T-helper 17 cell (primary cell): ENCODE measurements at regions not wholly inside any gene's neighbourhood (a gene's known extent, or its start where the extent isn't known, plus 50 kb on each side); places are given as distances from the start of the nearest gene placed in this dataset.

Source experiments
- ATAC-seq: fragments of 150-1000 bp; cut with Tn5 transposase; 2 replicates; pipeline ENCODE4 v1.10.0; 2021; ENCODE audit warnings: mild to moderate bottlenecking, moderate library complexity
- DNase-seq, 3 donors: peaks; one replicate each; pipeline versions ENCODE4 v3.0.0 to v3.0.0-alpha.2; 2020 to 2021
- H3K9me3 ChIP-seq: one replicate; pipeline ENCODE4 v1.7.0; 2013; ENCODE audit warnings: low read length, mild to moderate bottlenecking; ENCODE audit not compliant: control insufficient read depth, poor library complexity, severe bottlenecking
- H3K27ac Mint-ChIP-seq: one replicate; pipeline ENCODE4 v1.8.0; 2022; ENCODE audit warnings: mild to moderate bottlenecking, moderate library complexity, mixed read lengths
- H3K27me3 Mint-ChIP-seq: one replicate; pipeline ENCODE4 v1.8.0; 2022; ENCODE audit warnings: mixed read lengths
- H3K36me3 Mint-ChIP-seq: one replicate; pipeline ENCODE4 v1.8.0; 2022; ENCODE audit warnings: low read depth, mixed read lengths
- H3K4me1 Mint-ChIP-seq: one replicate; pipeline ENCODE4 v1.8.0; 2022; ENCODE audit warnings: mild to moderate bottlenecking, mixed read lengths
- H3K4me3 Mint-ChIP-seq: one replicate; pipeline ENCODE4 v1.8.0; 2022; ENCODE audit warnings: mild to moderate bottlenecking, moderate library complexity, mixed read lengths

- no peak overlapping the region for H3K27ac Mint-ChIP-seq
- ATAC-seq (no peak), DNase-seq (no peak)
- H3K36me3 Mint-ChIP-seq = no peaks in the 10 kb centered on the region
- H3K4me3 Mint-ChIP-seq = no peak overlapping the region
- no peaks in the 10 kb centered on the region for H3K9me3 ChIP-seq
- no peaks in the 10 kb centered on the region for H3K27me3 Mint-ChIP-seq
- no peaks in the 10 kb centered on the region for H3K4me1 Mint-ChIP-seq
Measured at GRCh38 chr1:83615370-83615769, 383.6 kb downstream of the TTLL7 start.

GRCh38 chr1:83606416-83606955, 392.4 kb downstream of the TTLL7 start:
- DNase-seq = no peak
- ATAC-seq = no peak
- H3K27ac Mint-ChIP-seq = no peak overlapping the region
- H3K9me3 ChIP-seq = no peaks in the 10 kb centered on the region
- no peaks in the 10 kb centered on the region for H3K36me3 Mint-ChIP-seq
- no peaks in the 10 kb centered on the region for H3K27me3 Mint-ChIP-seq
- H3K4me1 Mint-ChIP-seq = no peaks in the 10 kb centered on the region
- no peak overlapping the region for H3K4me3 Mint-ChIP-seq

- no peaks in the 10 kb centered on the region for H3K9me3 ChIP-seq
- Mint-ChIP-seq H3K4me1 (peaks cover 7% of the 10 kb centered on the region), H3K27me3 (no peaks in the 10 kb centered on the region), H3K36me3 (no peaks in the 10 kb centered on the region), H3K27ac (no peak overlapping the region), H3K4me3 (no peak overlapping the region)
- no peak for ATAC-seq
- DNase-seq = no peak
Measured at GRCh38 chr1:83596331-83596730, 402.6 kb downstream of the TTLL7 start.

DNA sequence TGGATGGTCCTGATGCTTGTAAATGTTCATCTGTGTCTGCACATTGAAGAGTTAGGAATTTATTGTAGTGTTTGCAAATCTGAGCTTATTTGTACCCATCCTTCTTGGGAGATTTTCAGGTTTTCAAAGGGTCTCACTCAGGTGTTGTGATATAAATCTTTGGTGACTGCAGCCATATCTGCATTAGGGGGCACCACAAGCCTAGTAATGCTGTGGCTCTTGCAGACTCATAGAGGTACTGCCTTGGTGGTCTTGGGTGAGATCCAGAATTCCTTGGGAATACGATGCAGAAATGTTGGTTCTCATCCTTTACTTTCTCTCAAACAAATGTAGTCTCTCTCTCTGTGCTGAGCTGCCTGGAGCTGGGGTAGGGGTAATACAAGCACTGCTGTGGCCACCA, 405.9 kb downstream of the TTLL7 start:
- Mint-ChIP-seq H3K27ac (no peak overlapping the region), H3K4me3 (no peak overlapping the region), H3K27me3 (no peaks in the 10 kb centered on the region), H3K4me1 (peaks cover 7% of the 10 kb centered on the region), H3K36me3 (no peaks in the 10 kb centered on the region)
- ATAC-seq = no peak
- no peaks in the 10 kb centered on the region for H3K9me3 ChIP-seq
- DNase-seq = no peak

DNA sequence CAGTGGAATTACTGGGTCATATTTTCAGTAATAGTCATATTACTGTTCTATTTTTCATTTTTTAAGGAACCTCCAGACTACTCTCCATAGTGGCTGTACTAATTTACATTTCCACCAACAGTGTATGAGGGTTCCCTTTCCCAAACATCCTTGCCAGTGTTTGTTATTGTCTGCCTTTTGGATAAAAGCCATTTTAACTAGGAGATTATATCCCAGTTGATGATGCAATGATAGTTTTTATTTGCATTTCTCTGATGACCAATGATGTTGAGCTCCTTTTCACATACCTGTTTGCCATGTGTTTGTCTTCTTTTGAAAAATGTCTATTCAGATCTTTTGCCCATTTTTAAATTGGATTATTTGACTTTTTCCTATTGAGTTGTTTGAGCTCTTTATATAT, 410.8 kb downstream of the TTLL7 start:
- Mint-ChIP-seq H3K36me3 (no peaks in the 10 kb centered on the region), H3K27ac (no peak overlapping the region), H3K4me3 (no peak overlapping the region), H3K27me3 (no peaks in the 10 kb centered on the region), H3K4me1 (peaks cover 7% of the 10 kb centered on the region)
- DNase-seq (no peak), ATAC-seq (no peak)
- no peaks in the 10 kb centered on the region for H3K9me3 ChIP-seq

- no peaks in the 10 kb centered on the region for H3K27me3 Mint-ChIP-seq
- peak in 1 of 3 donors; percentile 15 for DNase-seq
- no peak overlapping the region for H3K27ac Mint-ChIP-seq
- no peaks in the 10 kb centered on the region for H3K4me1 Mint-ChIP-seq
- no peaks in the 10 kb centered on the region for H3K36me3 Mint-ChIP-seq
- H3K9me3 ChIP-seq = no peaks in the 10 kb centered on the region
- H3K4me3 Mint-ChIP-seq = no peak overlapping the region
- ATAC-seq = peak; percentile 50
Measured at GRCh38 chr1:83583351-83584014, 415.4 kb downstream of the TTLL7 start.

DNA sequence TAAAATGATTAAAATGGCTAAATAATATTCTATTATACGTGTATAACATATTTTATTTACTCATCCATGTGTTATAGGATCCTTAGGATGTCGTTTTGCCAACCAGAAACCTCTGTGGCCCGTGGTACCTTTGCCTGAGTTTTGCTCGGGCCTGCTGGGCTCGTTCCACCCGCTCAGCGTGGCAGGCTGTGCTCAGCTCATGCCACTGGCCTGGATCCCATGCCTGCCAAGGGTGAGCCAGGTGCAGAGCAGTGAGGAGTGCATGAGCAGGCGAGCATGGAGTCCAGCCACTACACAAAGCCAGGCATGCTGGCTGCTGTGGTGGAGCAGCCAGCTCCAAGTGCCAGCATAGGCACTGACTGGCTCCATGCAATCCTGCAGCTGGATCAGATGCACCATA, 417.2 kb downstream of the TTLL7 start:
- no peak for ATAC-seq
- no peaks in the 10 kb centered on the region for H3K9me3 ChIP-seq
- Mint-ChIP-seq H3K27ac (no peak overlapping the region), H3K27me3 (no peaks in the 10 kb centered on the region), H3K36me3 (no peaks in the 10 kb centered on the region), H3K4me1 (no peaks in the 10 kb centered on the region), H3K4me3 (no peak overlapping the region)
- DNase-seq = no peak

DNA sequence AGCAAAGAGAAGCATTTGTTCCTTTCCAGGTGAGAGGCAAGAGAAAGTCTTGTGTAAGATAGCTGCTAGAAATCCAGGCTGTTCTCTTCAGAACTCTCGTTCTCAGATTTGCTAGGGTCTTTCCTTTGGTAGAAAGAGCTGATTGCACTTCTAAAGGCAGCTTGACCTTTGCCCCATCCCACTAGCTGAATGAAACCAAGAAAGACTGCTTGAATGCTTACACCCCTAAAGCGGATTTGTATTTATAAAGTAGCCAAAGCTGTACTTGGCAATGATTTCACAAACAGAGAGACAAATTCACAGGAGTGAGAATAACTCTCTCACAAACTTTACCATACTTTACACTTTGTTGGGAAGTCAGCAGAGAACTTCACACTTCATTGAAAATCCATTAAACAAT, 424.1 kb downstream of the TTLL7 start:
- DNase-seq (no peak), ATAC-seq (no peak)
- H3K27ac Mint-ChIP-seq = no peak overlapping the region
- H3K36me3 Mint-ChIP-seq = no peaks in the 10 kb centered on the region
- peaks cover 3% of the 10 kb centered on the region for H3K4me1 Mint-ChIP-seq
- H3K4me3 Mint-ChIP-seq = no peak overlapping the region
- no peaks in the 10 kb centered on the region for H3K9me3 ChIP-seq
- no peaks in the 10 kb centered on the region for H3K27me3 Mint-ChIP-seq

DNA sequence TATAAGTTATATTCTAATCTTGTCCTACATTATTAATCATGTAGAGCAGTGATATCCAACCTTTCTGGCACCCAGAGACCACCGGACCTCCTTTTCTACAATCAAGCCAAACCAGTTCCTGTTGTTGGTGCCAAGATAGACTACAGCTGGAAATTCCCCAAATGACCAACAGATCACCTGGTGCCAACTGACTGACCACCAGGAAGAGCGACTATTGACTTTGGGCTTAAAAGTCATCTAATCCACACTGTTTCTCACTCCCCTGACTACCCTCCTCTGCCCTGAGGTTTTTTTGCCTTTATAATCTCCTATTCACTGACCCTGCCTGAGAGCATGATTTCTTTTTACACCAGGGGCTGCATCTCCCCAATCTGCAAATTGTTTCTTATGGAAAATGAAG, 425.2 kb downstream of the TTLL7 start:
- peaks cover 3% of the 10 kb centered on the region for H3K4me1 Mint-ChIP-seq
- DNase-seq (no peak), ATAC-seq (no peak)
- no peak overlapping the region for H3K4me3 Mint-ChIP-seq
- no peaks in the 10 kb centered on the region for H3K27me3 Mint-ChIP-seq
- no peaks in the 10 kb centered on the region for H3K9me3 ChIP-seq
- H3K36me3 Mint-ChIP-seq = no peaks in the 10 kb centered on the region
- no peak overlapping the region for H3K27ac Mint-ChIP-seq

GRCh38 chr1:83571536-83571935, 427.4 kb downstream of the TTLL7 start:
- H3K9me3 ChIP-seq = no peaks in the 10 kb centered on the region
- ATAC-seq (no peak), DNase-seq (no peak)
- H3K4me3 Mint-ChIP-seq = no peak overlapping the region
- H3K27me3 Mint-ChIP-seq = no peaks in the 10 kb centered on the region
- peaks cover 3% of the 10 kb centered on the region for H3K4me1 Mint-ChIP-seq
- no peaks in the 10 kb centered on the region for H3K36me3 Mint-ChIP-seq
- no peak overlapping the region for H3K27ac Mint-ChIP-seq

DNA sequence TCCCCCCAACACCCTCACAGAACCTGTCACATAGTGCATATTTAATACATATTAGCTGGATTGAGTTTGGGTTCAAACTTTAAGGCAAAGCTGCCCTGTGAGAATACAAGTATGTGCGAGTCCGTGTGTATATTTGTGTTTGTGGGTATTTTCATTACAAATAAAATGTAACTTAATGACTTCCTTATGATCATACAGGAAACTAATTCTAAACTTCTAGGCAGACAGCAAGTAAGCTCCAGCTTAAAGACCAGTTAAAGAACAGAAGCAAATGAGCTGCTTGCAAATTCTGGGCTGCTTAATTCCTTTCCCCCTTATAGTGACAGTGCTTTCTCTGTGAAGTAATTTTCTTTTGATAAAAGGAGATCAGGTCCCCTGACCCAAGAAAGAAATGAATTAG, 437.6 kb downstream of the TTLL7 start:
- Mint-ChIP-seq H3K4me3 (no peak overlapping the region), H3K27ac (no peak overlapping the region), H3K4me1 (no peaks in the 10 kb centered on the region), H3K27me3 (no peaks in the 10 kb centered on the region), H3K36me3 (no peaks in the 10 kb centered on the region)
- ATAC-seq (no peak), DNase-seq (no peak)
- H3K9me3 ChIP-seq = no peaks in the 10 kb centered on the region

- ATAC-seq (no peak), DNase-seq (no peak)
- Mint-ChIP-seq H3K4me1 (no peaks in the 10 kb centered on the region), H3K4me3 (no peak overlapping the region), H3K27ac (no peak overlapping the region), H3K27me3 (no peaks in the 10 kb centered on the region), H3K36me3 (no peaks in the 10 kb centered on the region)
- H3K9me3 ChIP-seq = no peaks in the 10 kb centered on the region
Measured at GRCh38 chr1:83559129-83559840, 439.6 kb downstream of the TTLL7 start.

DNA sequence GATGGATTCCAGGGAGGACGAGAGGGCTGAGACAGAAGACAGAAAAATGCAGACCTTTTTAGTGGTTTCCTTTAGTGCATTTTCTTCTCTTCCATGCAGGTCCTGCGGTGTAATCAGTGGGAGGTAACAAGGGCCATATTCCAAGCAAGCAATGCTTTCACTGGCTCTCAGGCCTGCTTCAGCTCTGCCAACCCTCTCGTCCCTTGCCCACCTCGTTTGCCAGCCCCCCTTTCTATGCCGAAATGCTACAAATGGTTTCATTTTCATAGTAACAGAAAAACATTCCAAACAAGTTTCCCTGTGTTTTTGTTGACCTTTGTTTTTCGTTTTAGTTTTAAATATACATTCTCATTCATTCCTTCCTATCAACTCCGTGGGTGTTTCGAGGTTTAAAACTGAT, 443.1 kb downstream of the TTLL7 start:
- Mint-ChIP-seq H3K27me3 (no peaks in the 10 kb centered on the region), H3K4me3 (no peak overlapping the region), H3K4me1 (no peaks in the 10 kb centered on the region), H3K27ac (no peak overlapping the region), H3K36me3 (peaks cover under 1% of the 10 kb centered on the region)
- DNase-seq (no peak), ATAC-seq (no peak)
- no peaks in the 10 kb centered on the region for H3K9me3 ChIP-seq

GRCh38 chr1:83554174-83554573, 444.8 kb downstream of the TTLL7 start:
- Mint-ChIP-seq H3K36me3 (peaks cover 2% of the 10 kb centered on the region), H3K4me1 (no peaks in the 10 kb centered on the region), H3K4me3 (no peak overlapping the region), H3K27me3 (no peaks in the 10 kb centered on the region), H3K27ac (no peak overlapping the region)
- ATAC-seq (no peak), DNase-seq (no peak)
- H3K9me3 ChIP-seq = no peaks in the 10 kb centered on the region
